Right lobe of liver (tissue), 4 donors: ENCODE measurements at regions not wholly inside any gene's neighbourhood (a gene's known extent, or its start where the extent isn't known, plus 50 kb on each side); places are given as distances from the start of the nearest gene placed in this dataset.

Experiments
- CTCF ChIP-seq, 4 donors: fragments of 200-600 bp in 3 of 4; fragments of 450-650 bp in 1 of 4; IDR thresholded peaks; one replicate each; pipeline versions ENCODE4 v1.5.1 to v1.8.0; 2016 to 2022; ENCODE audit warnings: antibody characterized with exemption in 4 of 4, mild to moderate bottlenecking in 2 of 4
- POLR2A ChIP-seq: fragments of 450-650 bp; IDR thresholded peaks from one replicate; pipeline ENCODE4 v1.6.1; 2017; ENCODE audit warnings: antibody characterized with exemption, mild to moderate bottlenecking
- donor health status: DM: no; HTN: no; CAD: no.
- donor health status: DM: no; HTN: no; CAD: no.
- donor health status: DM: no; HTN: yes; CAD: no.

DNA sequence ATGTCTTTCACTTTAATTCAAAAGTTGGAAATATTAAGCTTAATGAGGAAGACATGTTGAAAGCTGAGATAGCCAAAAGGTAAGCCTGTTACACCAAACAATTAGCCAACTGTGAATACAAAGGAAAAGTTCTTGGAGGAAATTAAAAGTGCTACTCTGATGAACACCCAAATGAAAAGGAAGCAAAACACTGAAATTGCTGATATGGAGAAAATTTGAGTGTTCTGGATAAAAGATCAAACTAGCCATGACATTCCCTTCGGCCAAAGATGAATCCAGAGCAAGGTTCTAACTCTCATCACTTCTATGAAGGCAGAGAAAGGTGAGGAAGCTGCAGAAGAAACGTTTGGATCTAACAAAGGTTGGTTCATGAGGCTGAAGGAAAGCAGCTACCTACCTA lies 280.8 kb upstream of the BCHE start:
- TF ChIP-seq CTCF (IDR thresholded peaks at IDR 0.05) (no peak), POLR2A (no peak)
